K562 (cell line): ENCODE measurements at regions not wholly inside any gene's neighbourhood (a gene's known extent, or its start where the extent isn't known, plus 50 kb on each side); places are given as distances from the start of the nearest gene placed in this dataset.
"Not testable (repeated sequence)": the region's sequence is repeated elsewhere in the genome, so short reads cannot be mapped to it uniquely, and the experiment has no call there.

ENCODE experiments used
- ATAC-seq: fragments of 200-7000 bp; cut with Tn5 transposase; 3 replicates; pipeline ENCODE4 v1.9.1; 2020; ENCODE audit warnings: moderate library complexity
- BruUV-seq: library from RNA; stranded (reverse); fragments of 400-500 nt; replicated peaks from 2 replicates; lab custom pipeline; 2021; lab: Mats Ljungman, UMichigan
- CTCF ChIA-PET: fragments of 300-600 bp; formaldehyde crosslinking; extraction: SDS; loops from one replicate; lab custom pipeline; 2021; ENCODE audit warnings: low intra/inter-chr PET ratio; lab: Yijun Ruan, JAX
- POLR2A ChIA-PET: fragments of 300-600, 350-650 bp; sonication (Branson Sonifier 250); formaldehyde crosslinking; extraction: SDS; loops from one replicate; lab custom pipeline; 2021; ENCODE audit warnings: antibody characterized with exemption, inconsistent platforms; lab: Yijun Ruan, JAX
- DNase-seq, 4 experiments: peaks; one replicate each; pipeline versions ENCODE4 v3.0.0 to v3.0.0-alpha.2; 2011 to 2018; ENCODE audit warnings: low spot score in 3 of 4, mixed read lengths in 3 of 4; ENCODE audit errors: extremely low read depth in 1 of 4
- FAIRE-seq: peaks from 2 replicates; lab custom pipeline; 2011; peaks lifted over from hg19 to GRCh38; lab: Jason Lieb, UNC
- H2AFZ ChIP-seq: 2 replicates; pipeline ENCODE4 v1.6.0; 2011; ENCODE audit warnings: low read depth, low read length, control low read depth, inconsistent platforms
- H3K27ac ChIP-seq: fragments of 200-600 bp; 3 replicates; pipeline ENCODE4 v1.8.0; 2011; ENCODE audit warnings: low read depth, mild to moderate bottlenecking, control low read depth, inconsistent platforms, low read length, moderate library complexity, mixed read lengths; ENCODE audit errors: extremely low read depth
- H3K27me3 ChIP-seq, 2 experiments: fragments of 300-600 bp in 1 of 2; 2 replicates in 1 of 2; 3 replicates in 1 of 2; pipeline versions ENCODE4 v1.6.0 to v1.8.0; 2011; ENCODE audit warnings: inconsistent platforms in 2 of 2, low read length in 2 of 2, mild to moderate bottlenecking in 1 of 2, mixed read lengths in 1 of 2, moderate library complexity in 1 of 2; ENCODE audit not compliant: control insufficient read depth in 2 of 2, insufficient read depth in 2 of 2
- H3K36me3 ChIP-seq: fragments of 300-600 bp; 3 replicates; pipeline ENCODE4 v1.8.0; 2011; ENCODE audit warnings: mild to moderate bottlenecking, low read length, inconsistent platforms; ENCODE audit not compliant: control insufficient read depth, insufficient read depth
- H3K4me1 ChIP-seq, 2 experiments: fragments of 200-600 bp in 1 of 2; replicated peaks in 1 of 2; 2 replicates in 1 of 2; 3 replicates in 1 of 2; pipeline versions ENCODE4 v1.5.1 to v1.8.0; 2011; ENCODE audit warnings: inconsistent platforms in 2 of 2, low read length in 2 of 2, mild to moderate bottlenecking in 1 of 2, mixed read lengths in 1 of 2, moderate library complexity in 1 of 2; ENCODE audit not compliant: control insufficient read depth in 2 of 2, insufficient read depth in 2 of 2
- H3K4me2 ChIP-seq: 2 replicates; pipeline ENCODE4 v1.6.1; 2011; ENCODE audit warnings: low read length, control low read depth, inconsistent platforms, mixed read lengths; ENCODE audit not compliant: insufficient read depth
- H3K4me3 ChIP-seq: fragments of 200-600 bp; sonication (generic), shearing (Covaris generic); 2 replicates; pipeline ENCODE4 v1.5.1; 2016; ENCODE audit warnings: control low read depth, inconsistent platforms
- H3K79me2 ChIP-seq: fragments of 200-600 bp; 3 replicates; pipeline ENCODE4 v1.8.0; 2011; ENCODE audit warnings: low read length, inconsistent platforms; ENCODE audit not compliant: control insufficient read depth, insufficient read depth
- H3K9ac ChIP-seq, 2 experiments: 2 replicates each; pipeline versions ENCODE4 v1.6.0 to v1.6.1; 2011; ENCODE audit warnings: low read depth in 2 of 2, low read length in 2 of 2, control low read depth in 1 of 2, inconsistent platforms in 1 of 2, mild to moderate bottlenecking in 1 of 2, mixed read lengths in 1 of 2; ENCODE audit not compliant: insufficient read depth in 1 of 2
- H3K9me1 ChIP-seq: one replicate; pipeline ENCODE4 v1.6.0; 2011; ENCODE audit warnings: inconsistent platforms, mild to moderate bottlenecking, low read length, moderate library complexity; ENCODE audit not compliant: control insufficient read depth, insufficient read depth
- H3K9me3 ChIP-seq: replicated peaks from 2 replicates; pipeline ENCODE4 v1.5.1; 2011; ENCODE audit warnings: low read depth, low read length, inconsistent platforms; ENCODE audit not compliant: control insufficient read depth, insufficient read depth
- H4K20me1 ChIP-seq: replicated peaks from 2 replicates; pipeline ENCODE4 v1.6.1; 2011; ENCODE audit warnings: low read length, inconsistent platforms, mixed read lengths; ENCODE audit not compliant: control insufficient read depth, insufficient read depth
- BCOR ChIP-seq: fragments of 450-650 bp; IDR thresholded peaks from 2 replicates; pipeline ENCODE4 v1.6.1; 2016
- DACH1 ChIP-seq: fragments of 450-650 bp; IDR thresholded peaks from 2 replicates; pipeline ENCODE4 v1.6.1; 2018; ENCODE audit not compliant: partially characterized antibody
- ZNF146 ChIP-seq: IDR thresholded peaks from one replicate; pipeline ENCODE4 v1.6.1; 2018; ENCODE audit warnings: missing compliant biosample characterization; ENCODE audit not compliant: unreplicated experiment
- WGBS: fragments of 100-300 bp; shearing (Covaris generic); methylation state at CpG from one replicate; pipeline ENCODE4 v1.1.6; 2016; ENCODE audit warnings: low coverage, mixed read lengths; ENCODE audit not compliant: insufficient coverage; ENCODE audit errors: missing lambda C conversion rate; 5-methylcytosine and 5-hydroxymethylcytosine counted together
- in situ Hi-C: fragments of 300-500 bp; cut with MboI; formaldehyde crosslinking; loops from 4 replicates; pipeline ENCODE4 v1.15.0; 2018; ENCODE audit warnings: inconsistent platforms, mixed read lengths
- intact Hi-C: fragments of 100-400 bp; cut with micrococcal nuclease; formaldehyde crosslinking; loops from 2 replicates; pipeline ENCODE4 v1.14.2; 2022

- H3K4me2 ChIP-seq, H3K4me3 ChIP-seq, FAIRE-seq, H3K27me3 ChIP-seq, H3K4me1 ChIP-seq, H3K36me3 ChIP-seq, H3K79me2 ChIP-seq, intact Hi-C loops, in situ Hi-C loops, H2AFZ ChIP-seq, H3K9me3 ChIP-seq, H3K27ac ChIP-seq, POLR2A ChIA-PET, BruUV-seq, H3K9me1 ChIP-seq, H3K9ac ChIP-seq, DNase-seq, H4K20me1 ChIP-seq, CTCF ChIA-PET, ATAC-seq: not testable (repeated sequence)
- TF ChIP-seq BCOR (peak; percentile 45), ZNF146 (CRISPR knock-in tag) (peak; percentile 81)
- 66% methylated on average over 4 of the region's 4 CpGs for WGBS
Observed at GRCh38 chr2:230625220-230625619, 87.4 kb upstream of the CAB39 start.

- FAIRE-seq, intact Hi-C loops, CTCF ChIA-PET: not testable (repeated sequence)
Observed at GRCh38 chr2:230627091-230627490, 85.6 kb upstream of the CAB39 start.

More at GRCh38 chr2:230627091-230627490, 85.6 kb upstream of the CAB39 start:
- BruUV-seq, in situ Hi-C loops, H3K9me1 ChIP-seq, H3K36me3 ChIP-seq, H3K27me3 ChIP-seq, H3K4me1 ChIP-seq, H3K27ac ChIP-seq, H3K9me3 ChIP-seq, ATAC-seq, H3K79me2 ChIP-seq, DNase-seq, H3K9ac ChIP-seq, H4K20me1 ChIP-seq, H2AFZ ChIP-seq, H3K4me3 ChIP-seq, H3K4me2 ChIP-seq: not testable (repeated sequence)
- WGBS: 93% methylated on average over 4 of the region's 4 CpGs
- POLR2A ChIA-PET: interaction anchor here (1.3 kb wide), 1 partner anchor 12 kb away, joined by 3 read pairs; no protein-coding TSS in a partner anchor
- peak; percentile 91 for TF ChIP-seq DACH1
